ENCODE measurements at regions not wholly inside any gene's neighbourhood (a gene's known extent, or its start where the extent isn't known, plus 50 kb on each side); places are given as distances from the start of the nearest gene placed in this dataset.

DNA sequence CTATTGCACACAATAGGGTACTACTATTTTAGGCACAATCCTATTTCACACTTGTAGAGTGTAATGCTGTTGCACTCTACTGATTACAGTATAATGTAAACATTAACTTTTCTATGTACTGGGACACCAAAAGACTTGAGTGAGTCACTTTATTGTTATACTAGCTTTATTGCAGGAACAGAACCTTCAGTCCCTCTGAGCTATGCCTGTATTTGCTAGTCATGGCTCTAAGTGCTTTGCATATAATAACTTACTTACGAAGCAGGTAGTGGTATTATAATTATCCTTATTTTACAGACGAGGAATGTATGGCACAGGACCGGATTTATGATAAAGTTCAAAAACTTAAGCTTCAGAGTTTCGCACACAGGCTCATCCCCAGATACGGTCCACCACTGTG is 106.6 kb upstream of the SLC6A6 start:
- no peak for TF ChIP-seq CTCF (conservative IDR thresholded peaks at IDR 0.05)
- H3K27ac ChIP-seq (ENCODE audit: low read depth, low read length), result no peak overlapping the region
- H3K9ac ChIP-seq (ENCODE audit: extremely low read depth, low read length, poor library complexity, severe bottlenecking), result no peak overlapping the region
- peaks cover 15% of the 10 kb centered on the region for H3K9me3 Mint-ChIP-seq
- no peaks in the 10 kb centered on the region for H3K36me3 Mint-ChIP-seq (ENCODE audit: low read depth)
- H3K9me3 ChIP-seq (ENCODE audit: control insufficient read depth, low read length), result no peaks in the 10 kb centered on the region
- no peaks in the 10 kb centered on the region for H3K27me3 ChIP-seq (ENCODE audit: control insufficient read depth, insufficient read depth, low read length, poor library complexity, severe bottlenecking)
- no peak overlapping the region for H3K4me3 Mint-ChIP-seq
- no peaks in the 10 kb centered on the region for H3K4me1 Mint-ChIP-seq
- H3K4me3 ChIP-seq (ENCODE audit: low read length), result no peak overlapping the region
- no peaks in the 10 kb centered on the region for H3K4me1 ChIP-seq (ENCODE audit: control insufficient read depth, insufficient read depth, low read length)
- DNase-seq, result no peak
- no peaks in the 10 kb centered on the region for H3K36me3 ChIP-seq (ENCODE audit: control insufficient read depth, insufficient read depth, low read length)
- H3K27ac Mint-ChIP-seq, result no peak overlapping the region
- H3K27me3 Mint-ChIP-seq (ENCODE audit: insufficient read depth), result peaks cover 7% of the 10 kb centered on the region
- WGBS, 2 experiments (ENCODE audit: insufficient coverage in 1 of 2, insufficient read length in 1 of 2), result 94 to 96% methylated on average over 5 of the region's 5 CpGs

- no peaks in the 10 kb centered on the region for H3K27me3 ChIP-seq (ENCODE audit: control insufficient read depth, insufficient read depth, low read length, poor library complexity, severe bottlenecking)
- no peak for TF ChIP-seq CTCF (conservative IDR thresholded peaks at IDR 0.05)
- Mint-ChIP-seq H3K27me3 (ENCODE audit: insufficient read depth) (peaks cover 9% of the 10 kb centered on the region), H3K36me3 (ENCODE audit: low read depth) (no peaks in the 10 kb centered on the region), H3K9me3 (peaks cover 15% of the 10 kb centered on the region), H3K4me3 (no peak overlapping the region), H3K4me1 (no peaks in the 10 kb centered on the region), H3K27ac (no peak overlapping the region)
- H3K27ac ChIP-seq (ENCODE audit: low read depth, low read length), result no peak overlapping the region
- 89 to 100% methylated on average over 5 to 8 of the region's 8 CpGs for WGBS, 2 experiments (ENCODE audit: insufficient coverage in 1 of 2, insufficient read length in 1 of 2)
- H3K9ac ChIP-seq (ENCODE audit: extremely low read depth, low read length, poor library complexity, severe bottlenecking), result no peak overlapping the region
- no peaks in the 10 kb centered on the region for H3K4me1 ChIP-seq (ENCODE audit: control insufficient read depth, insufficient read depth, low read length)
- H3K36me3 ChIP-seq (ENCODE audit: control insufficient read depth, insufficient read depth, low read length), result no peaks in the 10 kb centered on the region
- DNase-seq, result no peak
- H3K9me3 ChIP-seq (ENCODE audit: control insufficient read depth, low read length), result no peaks in the 10 kb centered on the region
- H3K4me3 ChIP-seq (ENCODE audit: low read length), result no peak overlapping the region
Observed at GRCh38 chr3:14297305-14297704, 105.1 kb upstream of the SLC6A6 start.

DNA sequence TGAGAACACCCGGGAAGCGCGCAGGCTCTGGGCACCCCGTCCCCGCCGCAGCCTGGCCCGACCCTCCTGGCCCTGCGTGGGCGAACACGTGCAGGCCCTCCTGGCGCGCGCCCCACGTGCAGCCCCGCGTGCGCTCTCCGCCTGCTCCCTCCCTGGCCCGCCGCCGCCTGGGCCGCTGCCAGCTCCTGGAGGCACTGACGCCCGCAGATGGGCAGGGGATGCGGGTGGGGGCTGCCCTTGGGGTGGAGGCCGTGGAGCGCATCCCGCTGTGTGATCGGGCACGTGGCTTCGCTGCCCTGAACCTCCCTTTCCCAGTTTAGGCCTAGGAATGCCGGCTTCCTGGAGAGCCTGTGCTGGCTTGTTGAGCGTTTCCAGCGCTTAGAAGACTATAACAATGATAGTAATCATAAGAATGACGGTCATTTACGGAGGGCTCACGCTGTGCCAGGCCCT is 104.6 kb upstream of the SLC6A6 start:
- Mint-ChIP-seq H3K27me3 (ENCODE audit: insufficient read depth) (peaks cover 9% of the 10 kb centered on the region), H3K9me3 (peaks cover 15% of the 10 kb centered on the region), H3K4me1 (no peaks in the 10 kb centered on the region), H3K36me3 (ENCODE audit: low read depth) (no peaks in the 10 kb centered on the region), H3K27ac (no peak overlapping the region), H3K4me3 (no peak overlapping the region)
- no peak for DNase-seq
- no peak overlapping the region for H3K4me3 ChIP-seq (ENCODE audit: low read length)
- H3K36me3 ChIP-seq (ENCODE audit: control insufficient read depth, insufficient read depth, low read length), result no peaks in the 10 kb centered on the region
- H3K27ac ChIP-seq (ENCODE audit: low read depth, low read length), result no peak overlapping the region
- 94 to 95% methylated on average over 37 of the region's 37 CpGs for WGBS, 2 experiments (ENCODE audit: insufficient coverage in 1 of 2, insufficient read length in 1 of 2)
- no peak for TF ChIP-seq CTCF (conservative IDR thresholded peaks at IDR 0.05)
- H3K9ac ChIP-seq (ENCODE audit: extremely low read depth, low read length, poor library complexity, severe bottlenecking), result no peak overlapping the region
- H3K9me3 ChIP-seq (ENCODE audit: control insufficient read depth, low read length), result no peaks in the 10 kb centered on the region
- H3K4me1 ChIP-seq (ENCODE audit: control insufficient read depth, insufficient read depth, low read length), result no peaks in the 10 kb centered on the region
- no peaks in the 10 kb centered on the region for H3K27me3 ChIP-seq (ENCODE audit: control insufficient read depth, insufficient read depth, low read length, poor library complexity, severe bottlenecking)
